ENCODE measurements at regions not wholly inside any gene's neighbourhood (a gene's known extent, or its start where the extent isn't known, plus 50 kb on each side); places are given as distances from the start of the nearest gene placed in this dataset.
"Not testable (repeated sequence)": the region's sequence is repeated elsewhere in the genome, so short reads cannot be mapped to it uniquely, and the experiment has no call there.

GRCh38 chr1:166493765-166494164 is 327.0 kb upstream of the FAM78B start:
- POLR2A ChIA-PET; H3K36me3 Mint-ChIP-seq (ENCODE audit: low read depth); H3K27me3 Mint-ChIP-seq; H3K9me3 Mint-ChIP-seq; H3K27ac Mint-ChIP-seq; DNase-seq; H3K4me1 Mint-ChIP-seq; CTCF ChIA-PET; H3K4me3 Mint-ChIP-seq: not testable (repeated sequence)

- Mint-ChIP-seq H3K36me3 (ENCODE audit: low read depth) (no peaks in the 10 kb centered on the region), H3K27me3 (no peaks in the 10 kb centered on the region), H3K27ac (no peak overlapping the region), H3K4me1 (no peaks in the 10 kb centered on the region), H3K9me3 (no peaks in the 10 kb centered on the region), H3K4me3 (no peak overlapping the region)
- ChIA-PET CTCF (interaction anchor here (1.2 kb wide), 1 partner anchor 28 kb away, joined by 3 read pairs; no protein-coding TSS in a partner anchor), POLR2A (no interaction called here)
- no peak for DNase-seq
Observed at GRCh38 chr1:166507347-166507746, 331.9 kb upstream of the POGK start.

DNA sequence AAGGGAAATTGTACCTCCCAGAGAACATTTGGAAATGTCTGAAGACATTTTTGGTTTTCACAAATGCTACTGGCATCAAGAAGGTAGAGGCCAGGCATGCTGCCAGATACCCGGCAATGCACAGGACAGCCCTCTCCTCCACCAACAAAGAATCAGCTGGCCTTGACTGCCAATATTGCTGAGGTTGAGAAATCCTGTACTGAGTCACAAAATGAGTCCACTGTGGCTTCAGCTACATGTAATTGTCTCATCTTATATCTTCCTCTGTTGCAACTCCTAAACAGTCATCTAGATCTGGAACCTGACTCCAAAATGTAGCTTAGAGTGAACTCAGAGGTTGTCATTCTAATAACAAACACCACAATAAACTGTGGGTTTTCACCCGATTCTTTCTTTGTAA is 327.5 kb upstream of the POGK start:
- CTCF ChIA-PET: no interaction called here
- POLR2A ChIA-PET: interaction anchor here (1.1 kb wide), 1 partner anchor 22 kb away, joined by 4 read pairs; no protein-coding TSS in a partner anchor
- Mint-ChIP-seq H3K4me3 (no peak overlapping the region), H3K27ac (no peak overlapping the region), H3K36me3 (ENCODE audit: low read depth) (no peaks in the 10 kb centered on the region), H3K9me3 (peaks cover 3% of the 10 kb centered on the region), H3K27me3 (no peaks in the 10 kb centered on the region), H3K4me1 (no peaks in the 10 kb centered on the region)
- DNase-seq: no peak

DNA sequence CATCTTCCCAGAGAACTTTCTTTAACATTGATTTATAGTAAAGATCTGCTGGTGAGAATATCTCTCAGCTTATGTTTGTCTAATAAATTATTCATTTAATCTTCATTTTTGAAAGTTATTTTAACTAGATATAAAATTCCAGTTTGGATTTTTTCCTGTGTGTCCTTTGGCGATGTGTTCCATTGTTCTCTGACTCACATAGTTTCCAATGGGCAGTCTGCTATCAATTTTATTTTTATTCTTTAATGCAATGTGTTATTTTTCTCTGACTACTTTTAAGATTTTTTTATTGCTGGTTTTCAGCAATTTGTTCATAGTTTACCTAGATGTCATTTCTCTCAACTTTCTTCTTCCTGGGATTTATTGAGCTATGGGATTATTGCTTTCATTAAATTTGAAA is 325.2 kb upstream of the POGK start:
- no peaks in the 10 kb centered on the region for H3K4me1 Mint-ChIP-seq
- peaks cover 3% of the 10 kb centered on the region for H3K9me3 Mint-ChIP-seq
- no peak for DNase-seq
- no peaks in the 10 kb centered on the region for H3K27me3 Mint-ChIP-seq
- no peaks in the 10 kb centered on the region for H3K36me3 Mint-ChIP-seq (ENCODE audit: low read depth)
- no peak overlapping the region for H3K27ac Mint-ChIP-seq
- ChIA-PET CTCF (no interaction called here), POLR2A (no interaction called here)
- H3K4me3 Mint-ChIP-seq: no peak overlapping the region

- CTCF ChIA-PET: interaction anchor here (1.2 kb wide), 1 partner anchor 10 kb away, joined by 3 read pairs; no protein-coding TSS in a partner anchor
- H3K9me3 Mint-ChIP-seq: no peaks in the 10 kb centered on the region
Observed at GRCh38 chr1:166527752-166528151, 311.5 kb upstream of the POGK start.

DNA sequence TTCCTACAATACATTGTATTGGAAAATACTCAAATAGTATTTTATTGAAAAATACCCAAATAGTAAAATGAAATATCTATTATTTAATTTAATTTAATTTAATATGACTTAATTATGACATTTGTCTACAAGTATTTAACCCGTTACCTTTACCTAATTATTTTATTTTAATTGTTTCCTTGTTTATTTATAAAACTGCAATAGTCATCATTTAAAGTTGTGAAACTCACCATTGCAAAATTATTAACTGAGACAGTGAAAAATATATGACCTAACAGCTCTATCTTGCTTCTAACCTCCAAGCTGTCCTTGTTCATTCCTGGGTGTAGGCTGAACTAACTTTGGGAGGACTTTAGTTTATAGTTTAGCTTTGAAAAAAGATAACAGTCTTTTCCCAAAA is 300.6 kb upstream of the POGK start:
- no peak for DNase-seq
- H3K4me1 Mint-ChIP-seq: no peaks in the 10 kb centered on the region
- no peak overlapping the region for H3K27ac Mint-ChIP-seq
- CTCF ChIA-PET: interaction anchor here (0.6 kb wide), 1 partner anchor 60 kb away, joined by 3 read pairs; no protein-coding TSS in a partner anchor
- peaks cover 2% of the 10 kb centered on the region for H3K27me3 Mint-ChIP-seq
- no peaks in the 10 kb centered on the region for H3K36me3 Mint-ChIP-seq (ENCODE audit: low read depth)
- POLR2A ChIA-PET: no interaction called here
- H3K9me3 Mint-ChIP-seq: no peaks in the 10 kb centered on the region
- H3K4me3 Mint-ChIP-seq: no peak overlapping the region

More at GRCh38 chr1:166527752-166528151, 311.5 kb upstream of the POGK start:
- Mint-ChIP-seq H3K36me3 (ENCODE audit: low read depth) (no peaks in the 10 kb centered on the region), H3K27me3 (peaks cover 3% of the 10 kb centered on the region), H3K4me3 (no peak overlapping the region), H3K27ac (no peak overlapping the region), H3K4me1 (no peaks in the 10 kb centered on the region)
- no peak for DNase-seq
- POLR2A ChIA-PET: no interaction called here

DNA sequence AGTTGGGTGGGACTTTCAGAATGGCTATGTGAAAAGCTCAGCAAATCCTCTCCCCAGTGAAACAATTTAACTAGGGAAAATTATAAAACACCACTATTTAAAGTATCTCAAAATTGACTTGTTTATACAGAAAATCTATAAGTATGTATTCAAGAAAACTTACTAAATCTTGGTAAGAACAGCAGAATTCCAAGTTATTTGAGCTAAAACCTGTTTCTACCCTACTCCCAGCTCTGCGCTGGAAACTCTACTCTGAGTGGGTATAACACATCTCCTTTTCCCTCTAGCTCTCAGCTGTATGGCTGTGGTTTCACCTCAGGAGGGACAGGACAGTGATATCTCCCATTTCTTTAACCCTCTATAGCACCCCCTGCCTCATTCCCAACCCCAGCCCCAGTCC is 295.2 kb upstream of the POGK start:
- CTCF ChIA-PET: no interaction called here
- H3K4me1 Mint-ChIP-seq: no peaks in the 10 kb centered on the region
- no peaks in the 10 kb centered on the region for H3K9me3 Mint-ChIP-seq
- H3K4me3 Mint-ChIP-seq: no peak overlapping the region
- no peaks in the 10 kb centered on the region for H3K36me3 Mint-ChIP-seq (ENCODE audit: low read depth)
- no peak overlapping the region for H3K27ac Mint-ChIP-seq
- POLR2A ChIA-PET: no interaction called here
- H3K27me3 Mint-ChIP-seq: peaks cover 2% of the 10 kb centered on the region
- DNase-seq: no peak

DNA sequence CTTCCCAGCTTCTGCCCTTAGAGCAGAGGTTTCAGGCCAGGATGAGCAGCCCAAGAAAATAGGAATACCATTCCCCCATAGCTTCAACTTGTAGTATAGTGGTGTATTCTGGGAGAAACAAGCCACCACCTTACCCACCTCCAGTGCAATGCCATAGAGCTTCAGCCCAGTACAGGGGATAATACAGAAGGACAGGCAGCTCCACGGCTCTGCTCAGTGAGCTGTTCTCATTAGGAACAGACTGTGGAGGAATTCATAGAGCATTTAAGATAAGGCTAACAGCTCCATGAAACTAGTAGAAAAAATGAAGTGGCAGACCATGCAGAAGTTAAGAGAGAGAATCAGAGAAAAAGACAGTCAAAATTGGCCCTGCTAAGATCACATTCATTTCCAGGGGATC is 294.7 kb upstream of the POGK start:
- Mint-ChIP-seq H3K4me1 (no peaks in the 10 kb centered on the region), H3K27me3 (peaks cover 2% of the 10 kb centered on the region), H3K27ac (no peak overlapping the region), H3K4me3 (no peak overlapping the region), H3K36me3 (ENCODE audit: low read depth) (no peaks in the 10 kb centered on the region), H3K9me3 (peaks cover 4% of the 10 kb centered on the region)
- no peak for DNase-seq
- CTCF ChIA-PET: no interaction called here
- POLR2A ChIA-PET: no interaction called here

DNA sequence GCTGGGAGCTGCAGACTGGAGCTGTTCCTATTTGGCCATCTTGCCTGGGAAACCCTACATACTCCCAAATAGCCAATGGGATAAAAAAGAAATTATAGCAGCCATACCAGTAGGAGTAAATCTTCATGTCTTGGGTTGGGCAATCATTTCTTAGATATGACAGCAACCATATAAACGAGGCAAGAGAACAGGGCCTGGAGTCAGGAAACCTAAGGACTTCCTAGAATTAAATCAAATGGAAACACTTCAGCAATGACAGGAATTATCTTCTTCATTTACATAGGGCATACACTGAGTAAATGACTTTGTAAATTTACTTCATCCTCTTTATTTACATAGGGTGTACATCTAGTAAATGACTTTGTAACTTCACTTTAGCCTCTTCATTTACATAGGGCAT is 286.6 kb upstream of the POGK start:
- POLR2A ChIA-PET: no interaction called here
- Mint-ChIP-seq H3K36me3 (ENCODE audit: low read depth) (no peaks in the 10 kb centered on the region), H3K4me3 (no peak overlapping the region), H3K27me3 (no peaks in the 10 kb centered on the region), H3K4me1 (no peaks in the 10 kb centered on the region), H3K9me3 (peaks cover 5% of the 10 kb centered on the region), H3K27ac (no peak overlapping the region)
- CTCF ChIA-PET: no interaction called here
- no peak for DNase-seq

DNA sequence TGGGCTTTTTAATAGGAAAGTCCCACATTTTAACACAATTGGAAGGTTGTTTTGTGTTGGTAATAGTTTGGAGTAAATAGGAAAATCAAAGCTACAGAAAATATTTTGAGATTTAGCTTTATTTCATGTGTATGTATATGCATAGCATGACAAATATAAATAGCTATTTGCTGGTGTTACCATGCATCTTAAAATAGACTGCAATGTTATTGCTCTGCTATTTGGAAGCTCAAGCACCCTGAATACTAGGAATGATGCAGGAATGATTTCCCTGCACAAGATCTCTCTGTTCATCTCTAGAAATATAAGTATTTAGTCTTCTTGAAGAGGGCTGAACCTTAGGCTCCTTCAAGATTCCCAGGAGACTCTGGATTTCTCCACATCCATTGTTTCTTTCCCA is 268.3 kb upstream of the POGK start:
- H3K4me1 Mint-ChIP-seq: no peaks in the 10 kb centered on the region
- no peak overlapping the region for H3K27ac Mint-ChIP-seq
- H3K27me3 Mint-ChIP-seq: no peaks in the 10 kb centered on the region
- no peaks in the 10 kb centered on the region for H3K36me3 Mint-ChIP-seq (ENCODE audit: low read depth)
- no peak for DNase-seq
- POLR2A ChIA-PET: no interaction called here
- H3K9me3 Mint-ChIP-seq: no peaks in the 10 kb centered on the region
- CTCF ChIA-PET: no interaction called here
- no peak overlapping the region for H3K4me3 Mint-ChIP-seq

DNA sequence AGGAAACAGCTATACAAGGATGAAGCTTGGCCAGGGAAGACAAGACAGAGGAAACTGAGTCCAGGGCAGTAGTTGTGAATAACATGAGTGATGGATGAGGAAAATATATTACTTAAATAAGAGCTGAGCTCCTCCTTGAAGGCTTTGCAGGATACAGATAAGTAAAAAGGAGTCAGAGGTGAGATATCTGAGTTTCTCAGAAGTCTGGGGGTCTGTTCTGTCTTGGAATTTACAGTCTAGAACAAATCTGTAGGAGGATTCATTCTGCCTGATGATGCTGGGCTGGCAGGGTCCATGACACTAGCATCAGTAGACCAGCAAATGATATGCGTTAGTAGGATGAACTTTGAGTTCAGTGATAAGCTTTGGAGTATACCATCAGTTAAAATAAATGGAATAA is 266.1 kb upstream of the POGK start:
- H3K4me3 Mint-ChIP-seq: no peak overlapping the region
- POLR2A ChIA-PET: no interaction called here

GRCh38 chr1:166579557-166580501 is 259.4 kb upstream of the POGK start:
- Mint-ChIP-seq H3K36me3 (ENCODE audit: low read depth) (no peaks in the 10 kb centered on the region), H3K27me3 (no peaks in the 10 kb centered on the region), H3K9me3 (no peaks in the 10 kb centered on the region), H3K27ac (no peak overlapping the region), H3K4me1 (no peaks in the 10 kb centered on the region), H3K4me3 (no peak overlapping the region)
- POLR2A ChIA-PET: no interaction called here
- no peak for DNase-seq
- CTCF ChIA-PET: no interaction called here

More for the DNA sequence above, 266.1 kb upstream of the POGK start:
- H3K4me1 Mint-ChIP-seq: no peaks in the 10 kb centered on the region
- no peaks in the 10 kb centered on the region for H3K9me3 Mint-ChIP-seq
- H3K27me3 Mint-ChIP-seq: no peaks in the 10 kb centered on the region
- no peak for DNase-seq
- H3K36me3 Mint-ChIP-seq (ENCODE audit: low read depth): no peaks in the 10 kb centered on the region
- no peak overlapping the region for H3K27ac Mint-ChIP-seq
- CTCF ChIA-PET: no interaction called here

GRCh38 chr1:166588741-166589140 is 250.5 kb upstream of the POGK start:
- H3K36me3 Mint-ChIP-seq (ENCODE audit: low read depth): no peaks in the 10 kb centered on the region
- no peak overlapping the region for H3K27ac Mint-ChIP-seq
- no peak for DNase-seq
- ChIA-PET POLR2A (no interaction called here), CTCF (no interaction called here)
- H3K27me3 Mint-ChIP-seq: peaks cover 3% of the 10 kb centered on the region
- H3K4me3 Mint-ChIP-seq: no peak overlapping the region
- H3K9me3 Mint-ChIP-seq: no peaks in the 10 kb centered on the region
- no peaks in the 10 kb centered on the region for H3K4me1 Mint-ChIP-seq

DNA sequence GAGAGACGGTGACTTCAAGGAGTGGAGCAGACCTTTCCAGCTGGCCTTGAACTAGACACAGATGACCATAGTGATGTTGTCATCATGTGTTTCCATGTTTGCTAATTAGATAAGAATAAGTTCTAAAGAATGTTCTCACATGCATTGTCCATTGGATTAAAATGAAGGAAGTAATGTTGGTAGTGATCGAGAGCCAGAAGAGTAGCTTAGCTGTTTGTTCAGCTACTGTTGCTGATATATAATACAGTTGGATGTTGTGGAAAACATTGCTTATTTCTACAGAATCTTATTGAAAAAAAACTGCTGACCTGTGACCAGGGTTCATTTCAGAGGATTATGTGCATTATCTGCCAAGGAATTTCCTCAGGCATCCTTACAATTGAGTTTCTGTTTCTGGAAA is 249.1 kb upstream of the POGK start:
- no peak overlapping the region for H3K4me3 Mint-ChIP-seq
- no peaks in the 10 kb centered on the region for H3K4me1 Mint-ChIP-seq
- no peak overlapping the region for H3K27ac Mint-ChIP-seq
- H3K36me3 Mint-ChIP-seq (ENCODE audit: low read depth): no peaks in the 10 kb centered on the region
- POLR2A ChIA-PET: no interaction called here
- peaks cover 3% of the 10 kb centered on the region for H3K27me3 Mint-ChIP-seq
- DNase-seq: no peak
- CTCF ChIA-PET: no interaction called here
- H3K9me3 Mint-ChIP-seq: no peaks in the 10 kb centered on the region
